SK-N-SH (cell line): ENCODE measurements at regions not wholly inside any gene's neighbourhood (a gene's known extent, or its start where the extent isn't known, plus 50 kb on each side); places are given as distances from the start of the nearest gene placed in this dataset.

Experiments used
- CTCF ChIA-PET: fragments of 300-600, 350-600 bp; formaldehyde crosslinking; extraction: SDS; loops from one replicate; lab custom pipeline; 2021; lab: Yijun Ruan, JAX
- POLR2A ChIA-PET: fragments of 350-600 bp; sonication (Branson Sonifier 250); formaldehyde crosslinking; extraction: SDS; loops from one replicate; lab custom pipeline; 2020; ENCODE audit warnings: antibody characterized with exemption, inconsistent platforms; lab: Yijun Ruan, JAX
- DNase-seq: peaks from one replicate; pipeline ENCODE4 v3.0.0; 2012
- H2AFZ ChIP-seq: fragments of 200-600 bp; sonication (generic); 2 replicates; pipeline ENCODE4 v1.8.1; 2016; ENCODE audit warnings: antibody characterized with exemption, mild to moderate bottlenecking, low read depth
- H3F3A ChIP-seq: fragments of 200-600 bp; sonication (generic); replicated peaks from 2 replicates; pipeline ENCODE3; 2016; ENCODE audit warnings: antibody characterized with exemption, mild to moderate bottlenecking; ENCODE audit not compliant: insufficient read depth
- H3K27ac ChIP-seq, 2 experiments: fragments of 200-500 bp in 1 of 2; fragments of 200-600 bp in 1 of 2; sonication (Bioruptor generic) in 1 of 2; sonication (generic), shearing (Covaris generic) in 1 of 2; 2 replicates each; pipeline versions ENCODE4 v1.5.1 to v1.6.1; 2014 to 2016; ENCODE audit warnings: low read depth in 2 of 2, inconsistent platforms in 1 of 2, low read length in 1 of 2, mild to moderate bottlenecking in 1 of 2, mixed read lengths in 1 of 2
- H3K27me3 ChIP-seq: fragments of 200-600 bp; sonication (generic), shearing (Covaris generic); 2 replicates; pipeline ENCODE4 v1.6.1; 2016; ENCODE audit warnings: mixed run types; ENCODE audit not compliant: insufficient read depth
- H3K36me3 ChIP-seq, 2 experiments: fragments of 200-500 bp in 1 of 2; fragments of 200-600 bp in 1 of 2; sonication (Bioruptor generic) in 1 of 2; sonication (generic) in 1 of 2; replicated peaks in 1 of 2; 2 replicates each; pipeline versions ENCODE3 to v1.5.1; 2014 to 2016; ENCODE audit warnings: low read length in 1 of 2, mild to moderate bottlenecking in 1 of 2; ENCODE audit not compliant: insufficient read depth in 2 of 2, control insufficient read depth in 1 of 2
- H3K4me1 ChIP-seq, 2 experiments: fragments of 200-500 bp in 1 of 2; fragments of 200-600 bp in 1 of 2; sonication (Bioruptor generic) in 1 of 2; sonication (generic), shearing (Covaris generic) in 1 of 2; 2 replicates each; pipeline versions ENCODE4 v1.5.1 to v1.6.1; 2014 to 2016; ENCODE audit warnings: low read depth in 1 of 2, low read length in 1 of 2, mixed run types in 1 of 2; ENCODE audit not compliant: insufficient read depth in 2 of 2, control insufficient read depth in 1 of 2
- H3K4me2 ChIP-seq: fragments of 200-600 bp; sonication (generic), shearing (Covaris generic); 2 replicates; pipeline ENCODE4 v1.6.1; 2017; ENCODE audit warnings: mixed run types
- H3K4me3 ChIP-seq, 2 experiments: fragments of 200-500 bp in 1 of 2; fragments of 200-600 bp in 1 of 2; sonication (Bioruptor generic) in 1 of 2; sonication (generic), shearing (Covaris generic) in 1 of 2; 2 replicates each; pipeline versions ENCODE4 v1.5.1 to v1.8.1; 2014 to 2016; ENCODE audit warnings: low read depth in 2 of 2, inconsistent platforms in 1 of 2, low read length in 1 of 2, mild to moderate bottlenecking in 1 of 2, mixed read lengths in 1 of 2, moderate library complexity in 1 of 2
- H3K79me2 ChIP-seq: fragments of 200-600 bp; sonication (generic); 2 replicates; pipeline ENCODE4 v1.8.1; 2017; ENCODE audit warnings: mild to moderate bottlenecking; ENCODE audit not compliant: insufficient read depth
- H3K9ac ChIP-seq: fragments of 200-600 bp; sonication (generic); 2 replicates; pipeline ENCODE4 v1.6.1; 2017; ENCODE audit warnings: mixed run types
- H3K9me2 ChIP-seq: fragments of 200-600 bp; sonication (generic); 2 replicates; pipeline ENCODE4 v1.6.1; 2017; ENCODE audit warnings: mixed run types
- H3K9me3 ChIP-seq: fragments of 200-600 bp; sonication (generic); 2 replicates; pipeline ENCODE4 v1.6.1; 2017; ENCODE audit warnings: mixed run types, mild to moderate bottlenecking, moderate library complexity
- H4K20me1 ChIP-seq: fragments of 200-600 bp; sonication (generic); 2 replicates; pipeline ENCODE4 v1.6.1; 2017; ENCODE audit warnings: mild to moderate bottlenecking, mixed run types; ENCODE audit not compliant: insufficient read depth
- ELF1 ChIP-seq: IDR thresholded peaks from 2 replicates; pipeline ENCODE4 v1.4.0; 2012
- EP300 ChIP-seq, 2 experiments: IDR thresholded peaks; 2 replicates each; pipeline versions ENCODE4 v1.4.0 to v1.6.1; 2012; ENCODE audit warnings: borderline replicate concordance in 1 of 2, low read depth in 1 of 2, low read length in 1 of 2
- EZH2phosphoT487 ChIP-seq: fragments of 200-600 bp; sonication (generic); IDR thresholded peaks from 2 replicates; pipeline ENCODE4 v1.6.1; 2017; ENCODE audit warnings: low read depth, mixed run types, mild to moderate bottlenecking, antibody characterized with exemption, moderate library complexity, borderline replicate concordance
- FOSL2 ChIP-seq: IDR thresholded peaks from 2 replicates; pipeline ENCODE4 v1.4.0; 2012; ENCODE audit warnings: low read depth, mild to moderate bottlenecking, moderate library complexity, borderline replicate concordance
- GATA2 ChIP-seq: sonication (generic); formaldehyde crosslinking; IDR thresholded peaks from 2 replicates; pipeline ENCODE4 v1.5.0; 2020; ENCODE audit warnings: mild to moderate bottlenecking, missing genetic modification reagents
- MXI1 ChIP-seq: IDR thresholded peaks from 2 replicates; pipeline ENCODE4 v1.6.1; 2012; ENCODE audit warnings: mild to moderate bottlenecking, low read depth, low read length, improper control_type of control experiment
- POLR2AphosphoS5 ChIP-seq: IDR thresholded peaks from 2 replicates; pipeline ENCODE4 v1.6.1; 2012; ENCODE audit warnings: low read depth, low read length
- RCOR1 ChIP-seq: fragments of 150-350 bp; IDR thresholded peaks from 2 replicates; pipeline ENCODE4 v1.6.1; 2017; ENCODE audit warnings: antibody characterized with exemption, low read length
- RFX5 ChIP-seq: IDR thresholded peaks from 2 replicates; pipeline ENCODE4 v1.6.1; 2012; ENCODE audit warnings: mild to moderate bottlenecking, improper control_type of control experiment, low read length
- SMC3 ChIP-seq: IDR thresholded peaks from 2 replicates; pipeline ENCODE4 v1.6.1; 2012; ENCODE audit warnings: low read depth, low read length, improper control_type of control experiment
- TAF1 ChIP-seq: IDR thresholded peaks from 2 replicates; pipeline ENCODE4 v1.6.1; 2012; ENCODE audit warnings: low read depth, mild to moderate bottlenecking, low read length, moderate library complexity, borderline replicate concordance
- WGBS: methylation state at CpG from one replicate; pipeline ENCODE4 v1.1.6; 2017; ENCODE audit warnings: low lambda C conversion rate; 5-methylcytosine and 5-hydroxymethylcytosine counted together
- TF ChIP-seq, protein P1 (sequence below): IDR thresholded peaks from 2 replicates; pipeline ENCODE4 v1.4.0; 2012; ENCODE audit warnings: low read depth, borderline replicate concordance
- TF ChIP-seq, protein P2 (sequence below): fragments of 150-350 bp; IDR thresholded peaks from 2 replicates; pipeline ENCODE4 v1.6.1; 2016; ENCODE audit warnings: mild to moderate bottlenecking, low read depth, low read length
- TF ChIP-seq, protein P3 (sequence below): fragments of 200-600 bp; sonication (generic); IDR thresholded peaks from 2 replicates; pipeline ENCODE4 v1.6.1; 2017; ENCODE audit warnings: antibody characterized with exemption, mild to moderate bottlenecking, moderate library complexity
- TF ChIP-seq, protein P4 (sequence below): fragments of 150-350 bp; IDR thresholded peaks from 2 replicates; pipeline ENCODE4 v1.6.1; 2017; ENCODE audit warnings: antibody characterized with exemption, low read length, low read depth, borderline replicate concordance

DNA sequence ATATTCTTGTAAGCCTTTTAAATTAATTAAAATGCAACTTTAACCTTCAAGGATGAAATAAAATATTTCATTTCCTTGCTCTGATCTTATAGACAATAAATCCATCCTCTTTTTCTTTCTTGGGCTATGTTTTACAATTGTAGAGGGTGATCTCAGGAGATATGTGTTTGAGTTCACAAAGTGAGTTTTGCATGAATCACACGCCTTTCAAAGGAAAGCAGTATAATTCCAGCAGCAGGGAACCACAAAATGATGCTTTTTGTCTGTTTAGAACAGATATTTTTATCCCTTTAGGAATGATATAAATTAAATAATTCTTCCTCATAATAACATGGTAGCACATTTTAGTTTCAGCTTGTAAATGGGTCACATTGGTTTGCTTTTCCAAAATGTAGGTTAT lies 191.2 kb downstream of the SEMA6D start:
- Histone ChIP-seq H3K27ac (no peak overlapping the region), H2AFZ (no peak overlapping the region), H4K20me1 (no peaks in the 10 kb centered on the region), H3K36me3 (no peaks in the 10 kb centered on the region), H3K4me3 (no peak overlapping the region), H3K9ac (no peak overlapping the region), H3K9me3 (no peaks in the 10 kb centered on the region), H3K27me3 (no peaks in the 10 kb centered on the region), H3K79me2 (no peaks in the 10 kb centered on the region), H3K4me1 (no peaks in the 10 kb centered on the region; a peak in 2 of 4 replicates), H3F3A (no peaks in the 10 kb centered on the region), H3K9me2 (no peaks in the 10 kb centered on the region), H3K4me2 (no peak overlapping the region)
- WGBS: 15% methylated on average over 1 of the region's 1 CpG
- TF ChIP-seq, protein P1, sequence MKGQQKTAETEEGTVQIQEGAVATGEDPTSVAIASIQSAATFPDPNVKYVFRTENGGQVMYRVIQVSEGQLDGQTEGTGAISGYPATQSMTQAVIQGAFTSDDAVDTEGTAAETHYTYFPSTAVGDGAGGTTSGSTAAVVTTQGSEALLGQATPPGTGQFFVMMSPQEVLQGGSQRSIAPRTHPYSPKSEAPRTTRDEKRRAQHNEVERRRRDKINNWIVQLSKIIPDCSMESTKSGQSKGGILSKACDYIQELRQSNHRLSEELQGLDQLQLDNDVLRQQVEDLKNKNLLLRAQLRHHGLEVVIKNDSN: no peak
- TF ChIP-seq, protein P2, sequence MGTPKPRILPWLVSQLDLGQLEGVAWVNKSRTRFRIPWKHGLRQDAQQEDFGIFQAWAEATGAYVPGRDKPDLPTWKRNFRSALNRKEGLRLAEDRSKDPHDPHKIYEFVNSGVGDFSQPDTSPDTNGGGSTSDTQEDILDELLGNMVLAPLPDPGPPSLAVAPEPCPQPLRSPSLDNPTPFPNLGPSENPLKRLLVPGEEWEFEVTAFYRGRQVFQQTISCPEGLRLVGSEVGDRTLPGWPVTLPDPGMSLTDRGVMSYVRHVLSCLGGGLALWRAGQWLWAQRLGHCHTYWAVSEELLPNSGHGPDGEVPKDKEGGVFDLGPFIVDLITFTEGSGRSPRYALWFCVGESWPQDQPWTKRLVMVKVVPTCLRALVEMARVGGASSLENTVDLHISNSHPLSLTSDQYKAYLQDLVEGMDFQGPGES: no peak
- TF ChIP-seq TAF1 (no peak), GATA2 (CRISPR knock-in tag) (no peak), MXI1 (no peak), EP300 (IDR thresholded peaks at IDR 0.05; ENCODE audit: borderline replicate concordance in 1 of 2, low read depth in 1 of 2, low read length in 1 of 2) (no peak), ELF1 (no peak), EZH2phosphoT487 (no peak), RFX5 (no peak), POLR2AphosphoS5 (no peak), RCOR1 (no peak), FOSL2 (no peak), SMC3 (no peak)
- TF ChIP-seq, protein P3, sequence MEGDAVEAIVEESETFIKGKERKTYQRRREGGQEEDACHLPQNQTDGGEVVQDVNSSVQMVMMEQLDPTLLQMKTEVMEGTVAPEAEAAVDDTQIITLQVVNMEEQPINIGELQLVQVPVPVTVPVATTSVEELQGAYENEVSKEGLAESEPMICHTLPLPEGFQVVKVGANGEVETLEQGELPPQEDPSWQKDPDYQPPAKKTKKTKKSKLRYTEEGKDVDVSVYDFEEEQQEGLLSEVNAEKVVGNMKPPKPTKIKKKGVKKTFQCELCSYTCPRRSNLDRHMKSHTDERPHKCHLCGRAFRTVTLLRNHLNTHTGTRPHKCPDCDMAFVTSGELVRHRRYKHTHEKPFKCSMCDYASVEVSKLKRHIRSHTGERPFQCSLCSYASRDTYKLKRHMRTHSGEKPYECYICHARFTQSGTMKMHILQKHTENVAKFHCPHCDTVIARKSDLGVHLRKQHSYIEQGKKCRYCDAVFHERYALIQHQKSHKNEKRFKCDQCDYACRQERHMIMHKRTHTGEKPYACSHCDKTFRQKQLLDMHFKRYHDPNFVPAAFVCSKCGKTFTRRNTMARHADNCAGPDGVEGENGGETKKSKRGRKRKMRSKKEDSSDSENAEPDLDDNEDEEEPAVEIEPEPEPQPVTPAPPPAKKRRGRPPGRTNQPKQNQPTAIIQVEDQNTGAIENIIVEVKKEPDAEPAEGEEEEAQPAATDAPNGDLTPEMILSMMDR: no peak
- TF ChIP-seq, protein P4, sequence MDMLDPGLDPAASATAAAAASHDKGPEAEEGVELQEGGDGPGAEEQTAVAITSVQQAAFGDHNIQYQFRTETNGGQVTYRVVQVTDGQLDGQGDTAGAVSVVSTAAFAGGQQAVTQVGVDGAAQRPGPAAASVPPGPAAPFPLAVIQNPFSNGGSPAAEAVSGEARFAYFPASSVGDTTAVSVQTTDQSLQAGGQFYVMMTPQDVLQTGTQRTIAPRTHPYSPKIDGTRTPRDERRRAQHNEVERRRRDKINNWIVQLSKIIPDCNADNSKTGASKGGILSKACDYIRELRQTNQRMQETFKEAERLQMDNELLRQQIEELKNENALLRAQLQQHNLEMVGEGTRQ: no peak
- ChIA-PET POLR2A (no interaction called here), CTCF (no interaction called here)
- DNase-seq: no peak
